Activated CD8-positive, alpha-beta T cell treated with anti-CD3 and anti-CD28 coated beads for 36 hours (primary cell): ENCODE measurements at regions not wholly inside any gene's neighbourhood (a gene's known extent, or its start where the extent isn't known, plus 50 kb on each side); places are given as distances from the start of the nearest gene placed in this dataset.
"Not testable (repeated sequence)": the region's sequence is repeated elsewhere in the genome, so short reads cannot be mapped to it uniquely, and the experiment has no call there.

Experiments
- ATAC-seq: fragments of 200-7000 bp; cut with Tn5 transposase; one replicate; pipeline ENCODE4 v1.10.0; 2021; ENCODE audit warnings: mild to moderate bottlenecking, moderate library complexity
- CTCF ChIA-PET: fragments of 350-600 bp; sonication (Branson Sonifier 250); formaldehyde crosslinking; loops from one replicate; lab custom pipeline; 2021; ENCODE audit warnings: antibody characterized with exemption; lab: Charles Lee
- POLR2A ChIA-PET: fragments of 350-600 bp; sonication (Branson Sonifier 250); formaldehyde crosslinking; loops from one replicate; lab custom pipeline; 2021; ENCODE audit warnings: antibody characterized with exemption; lab: Charles Lee
- DNase-seq: peaks from one replicate; pipeline ENCODE4 v3.0.0-alpha.2; 2020
- H3K27ac Mint-ChIP-seq: one replicate; pipeline ENCODE4 v1.8.0; 2021; ENCODE audit warnings: mild to moderate bottlenecking, mixed read lengths
- H3K27me3 Mint-ChIP-seq: one replicate; pipeline ENCODE4 v1.8.0; 2021; ENCODE audit warnings: mixed read lengths
- H3K36me3 Mint-ChIP-seq: one replicate; pipeline ENCODE4 v1.8.0; 2021; ENCODE audit warnings: low read depth, mixed read lengths
- H3K4me1 Mint-ChIP-seq: one replicate; pipeline ENCODE4 v1.8.0; 2021; ENCODE audit warnings: low read depth, mixed read lengths
- H3K4me3 Mint-ChIP-seq: one replicate; pipeline ENCODE4 v1.8.0; 2021; ENCODE audit warnings: mild to moderate bottlenecking, moderate library complexity, mixed read lengths
- H3K9me3 Mint-ChIP-seq: one replicate; pipeline ENCODE4 v1.8.0; 2021; ENCODE audit warnings: mixed read lengths
- intact Hi-C: fragments of 100-400 bp; cut with micrococcal nuclease; formaldehyde crosslinking; loops from one replicate; pipeline ENCODE4 v1.10.0; 2022
- TF ChIP-seq, protein P1 (sequence below): fragments of 200-600 bp; IDR thresholded peaks from one replicate; pipeline ENCODE4 v1.8.0; 2022; ENCODE audit warnings: antibody characterized with exemption, mild to moderate bottlenecking

DNA sequence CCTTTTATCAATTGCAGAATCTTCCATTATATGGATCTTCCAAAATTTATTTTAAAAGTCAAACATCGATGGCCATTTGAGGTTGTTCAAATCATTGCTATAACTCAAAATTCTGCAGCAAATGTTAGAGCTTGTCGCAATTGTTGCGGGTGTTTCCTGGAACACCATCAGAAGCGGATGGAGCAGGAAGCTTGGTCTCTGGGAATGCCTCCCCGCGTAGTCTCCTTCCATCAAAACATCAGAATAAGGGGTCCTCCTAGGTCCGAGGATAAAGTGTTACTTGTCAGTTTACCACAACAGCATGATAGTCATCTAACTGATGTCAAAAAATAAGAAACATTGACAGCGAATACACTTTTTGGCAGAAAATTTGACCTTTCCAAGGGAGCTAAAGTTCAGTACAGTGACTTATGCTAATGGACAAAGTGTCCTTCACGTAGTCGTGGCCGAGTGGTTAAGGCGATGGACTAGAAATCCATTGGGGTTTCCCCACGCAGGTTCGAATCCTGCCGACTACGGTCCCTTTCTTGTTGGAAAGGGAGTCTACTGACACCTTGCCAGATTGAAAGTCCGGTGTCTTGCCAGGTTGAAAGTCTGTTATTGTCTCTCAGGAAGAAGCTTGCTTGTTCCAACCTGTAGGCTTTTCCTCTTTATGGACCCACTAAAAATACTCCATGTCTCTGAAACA lies 59.0 kb upstream of the ZNF184 start:
- no peaks in the 10 kb centered on the region for H3K9me3 Mint-ChIP-seq
- H3K36me3 Mint-ChIP-seq, result no peaks in the 10 kb centered on the region
- ChIA-PET CTCF (interaction anchor here (1.3 kb wide), 1 partner anchor 216 kb away, joined by 3 read pairs; no protein-coding TSS in a partner anchor), POLR2A (no interaction called here)
- H3K27me3 Mint-ChIP-seq, result peaks cover 26% of the 10 kb centered on the region
- ATAC-seq, result no peak
- intact Hi-C loops, result no loop called here
- no peak overlapping the region for H3K4me3 Mint-ChIP-seq
- no peak for DNase-seq
- no peak overlapping the region for H3K27ac Mint-ChIP-seq
- TF ChIP-seq, protein P1, sequence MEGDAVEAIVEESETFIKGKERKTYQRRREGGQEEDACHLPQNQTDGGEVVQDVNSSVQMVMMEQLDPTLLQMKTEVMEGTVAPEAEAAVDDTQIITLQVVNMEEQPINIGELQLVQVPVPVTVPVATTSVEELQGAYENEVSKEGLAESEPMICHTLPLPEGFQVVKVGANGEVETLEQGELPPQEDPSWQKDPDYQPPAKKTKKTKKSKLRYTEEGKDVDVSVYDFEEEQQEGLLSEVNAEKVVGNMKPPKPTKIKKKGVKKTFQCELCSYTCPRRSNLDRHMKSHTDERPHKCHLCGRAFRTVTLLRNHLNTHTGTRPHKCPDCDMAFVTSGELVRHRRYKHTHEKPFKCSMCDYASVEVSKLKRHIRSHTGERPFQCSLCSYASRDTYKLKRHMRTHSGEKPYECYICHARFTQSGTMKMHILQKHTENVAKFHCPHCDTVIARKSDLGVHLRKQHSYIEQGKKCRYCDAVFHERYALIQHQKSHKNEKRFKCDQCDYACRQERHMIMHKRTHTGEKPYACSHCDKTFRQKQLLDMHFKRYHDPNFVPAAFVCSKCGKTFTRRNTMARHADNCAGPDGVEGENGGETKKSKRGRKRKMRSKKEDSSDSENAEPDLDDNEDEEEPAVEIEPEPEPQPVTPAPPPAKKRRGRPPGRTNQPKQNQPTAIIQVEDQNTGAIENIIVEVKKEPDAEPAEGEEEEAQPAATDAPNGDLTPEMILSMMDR, result no peak
- H3K4me1 Mint-ChIP-seq, result no peaks in the 10 kb centered on the region

- H3K9me3 Mint-ChIP-seq, DNase-seq, ATAC-seq, H3K36me3 Mint-ChIP-seq, H3K27ac Mint-ChIP-seq, H3K4me3 Mint-ChIP-seq, intact Hi-C loops, H3K4me1 Mint-ChIP-seq: not testable (repeated sequence)
- CTCF ChIA-PET, result interaction anchor here (1.0 kb wide), 1 partner anchor 12 kb away, joined by 3 read pairs; no protein-coding TSS in a partner anchor
- POLR2A ChIA-PET, result interaction anchor here (0.6 kb wide), 1 partner anchor 118 kb away, joined by 3 read pairs; no protein-coding TSS in a partner anchor
- H3K27me3 Mint-ChIP-seq, result peaks cover 27% of the 10 kb centered on the region
Observed at GRCh38 chr6:27529796-27530195, 56.9 kb upstream of the ZNF184 start.

GRCh38 chr6:27528714-27529113 lies 55.8 kb upstream of the ZNF184 start:
- intact Hi-C loops, result no loop called here
- TF ChIP-seq, protein P1, result no peak
- Mint-ChIP-seq H3K4me1 (no peaks in the 10 kb centered on the region), H3K36me3 (no peaks in the 10 kb centered on the region), H3K4me3 (no peak overlapping the region), H3K27ac (no peak overlapping the region), H3K9me3 (no peaks in the 10 kb centered on the region), H3K27me3 (peaks cover 23% of the 10 kb centered on the region)
- no peak for ATAC-seq
- ChIA-PET POLR2A (no interaction called here), CTCF (no interaction called here)
- no peak for DNase-seq
